WTC11 (cell line): ENCODE measurements at regions not wholly inside any gene's neighbourhood (a gene's known extent, or its start where the extent isn't known, plus 50 kb on each side); places are given as distances from the start of the nearest gene placed in this dataset.

Experiments used
- ATAC-seq: fragments of 200-7000 bp; cut with Tn5 transposase; 2 replicates; pipeline ENCODE4 v1.10.0; 2021; ENCODE audit warnings: mild to moderate bottlenecking, moderate library complexity
- CTCF ChIA-PET: fragments of 300-600 bp; sonication (Branson Sonifier 250); formaldehyde crosslinking; loops from one replicate; lab custom pipeline; 2021; ENCODE audit warnings: antibody characterized with exemption; lab: Charles Lee
- POLR2A ChIA-PET: fragments of 350-600 bp; sonication (Branson Sonifier 250); formaldehyde crosslinking; loops from one replicate; lab custom pipeline; 2021; ENCODE audit warnings: antibody characterized with exemption; lab: Charles Lee
- DNase-seq: peaks from one replicate; pipeline ENCODE4 v3.0.0; 2021; ENCODE audit warnings: low spot score
- H3K27ac Mint-ChIP-seq: 2 replicates; pipeline ENCODE4 v1.8.0; 2021; ENCODE audit warnings: mixed read lengths
- H3K27me3 Mint-ChIP-seq: 2 replicates; pipeline ENCODE4 v1.8.0; 2021; ENCODE audit warnings: low read depth, mild to moderate bottlenecking, moderate library complexity, mixed read lengths
- H3K36me3 Mint-ChIP-seq: 2 replicates; pipeline ENCODE4 v1.8.0; 2021; ENCODE audit warnings: mixed read lengths
- H3K4me1 Mint-ChIP-seq: 2 replicates; pipeline ENCODE4 v1.8.0; 2022; ENCODE audit warnings: mixed read lengths
- H3K4me3 Mint-ChIP-seq: 2 replicates; pipeline ENCODE4 v1.8.0; 2021; ENCODE audit warnings: mild to moderate bottlenecking, moderate library complexity, mixed read lengths
- H3K9me3 Mint-ChIP-seq: 2 replicates; pipeline ENCODE4 v1.8.0; 2021; ENCODE audit warnings: mixed read lengths
- ATF1 ChIP-seq: sonication (generic); formaldehyde crosslinking; IDR thresholded peaks from 2 replicates; pipeline ENCODE4 v1.8.1; 2023; ENCODE audit warnings: mild to moderate bottlenecking, moderate library complexity, missing genetic modification reagents
- ATF2 ChIP-seq: sonication (generic); formaldehyde crosslinking; IDR thresholded peaks from 2 replicates; pipeline ENCODE4 v1.8.1; 2022; ENCODE audit warnings: low read depth, missing genetic modification reagents, borderline replicate concordance
- ESRRA ChIP-seq: sonication (generic); formaldehyde crosslinking; IDR thresholded peaks from 2 replicates; pipeline ENCODE4 v1.8.1; 2022; ENCODE audit warnings: mild to moderate bottlenecking, missing genetic modification reagents, borderline replicate concordance
- HMGA2 ChIP-seq: fragments of 250-450 bp; sonication (Bioruptor Pico); IDR thresholded peaks from 2 replicates; pipeline ENCODE4 v1.4.0; 2021; ENCODE audit warnings: mild to moderate bottlenecking, moderate library complexity
- JAZF1 ChIP-seq: fragments of 250-450 bp; sonication (Bioruptor Pico); IDR thresholded peaks from 2 replicates; pipeline ENCODE4 v1.9.0; 2021; ENCODE audit warnings: moderate library complexity, mild to moderate bottlenecking, inconsistent platforms
- KAT7 ChIP-seq: sonication (generic); formaldehyde crosslinking; IDR thresholded peaks from 2 replicates; pipeline ENCODE4 v1.8.1; 2023; ENCODE audit warnings: missing genetic modification reagents, mild to moderate bottlenecking, borderline replicate concordance
- NFATC4 ChIP-seq: fragments of 250-450 bp; sonication (Bioruptor Pico); IDR thresholded peaks from 2 replicates; pipeline ENCODE4 v1.9.0; 2021; ENCODE audit warnings: mild to moderate bottlenecking
- NFE2L1 ChIP-seq: sonication (generic); formaldehyde crosslinking; IDR thresholded peaks from 2 replicates; pipeline ENCODE4 v1.8.1; 2023; ENCODE audit warnings: missing genetic modification reagents
- NFYB ChIP-seq: sonication (generic); formaldehyde crosslinking; conservative IDR thresholded peaks from 2 replicates; pipeline ENCODE4 v1.8.0; 2022; ENCODE audit warnings: low read depth, missing genetic modification reagents
- NR2C2 ChIP-seq: sonication (generic); formaldehyde crosslinking; IDR thresholded peaks from 2 replicates; pipeline ENCODE4 v1.8.0; 2022; ENCODE audit warnings: mild to moderate bottlenecking, missing genetic modification reagents
- TEAD4 ChIP-seq: sonication (generic); formaldehyde crosslinking; IDR thresholded peaks from 2 replicates; pipeline ENCODE4 v1.8.0; 2022; ENCODE audit warnings: mild to moderate bottlenecking, missing genetic modification reagents
- ZNF219 ChIP-seq: sonication (generic); formaldehyde crosslinking; IDR thresholded peaks from 2 replicates; pipeline ENCODE4 v1.8.0; 2023; ENCODE audit warnings: missing genetic modification reagents, mild to moderate bottlenecking, borderline replicate concordance
- ZNF263 ChIP-seq: sonication (generic); formaldehyde crosslinking; IDR thresholded peaks from 2 replicates; pipeline ENCODE4 v1.8.1; 2022; ENCODE audit warnings: low read depth, mild to moderate bottlenecking, moderate library complexity, missing genetic modification reagents
- ZNF317 ChIP-seq: sonication (generic); formaldehyde crosslinking; IDR thresholded peaks from 2 replicates; pipeline ENCODE4 v1.8.1; 2023; ENCODE audit warnings: low read depth, mild to moderate bottlenecking, moderate library complexity, missing genetic modification reagents, borderline replicate concordance
- ZNF396 ChIP-seq: fragments of 250-450 bp; sonication (Bioruptor Pico); IDR thresholded peaks from 2 replicates; pipeline ENCODE4 v1.8.0; 2021; ENCODE audit warnings: mild to moderate bottlenecking, moderate library complexity, borderline replicate concordance
- ZSCAN18 ChIP-seq: fragments of 250-450 bp; sonication (Bioruptor Pico); IDR thresholded peaks from 2 replicates; pipeline ENCODE4 v2.1.2; 2022; ENCODE audit warnings: mild to moderate bottlenecking, moderate library complexity
- TF ChIP-seq, protein P1 (sequence below): fragments of 250-450 bp; sonication (Bioruptor Pico); IDR thresholded peaks from 2 replicates; pipeline ENCODE4 v1.8.0; 2021; ENCODE audit warnings: mild to moderate bottlenecking
- TF ChIP-seq, protein P2 (sequence below): fragments of 250-450 bp; sonication (Bioruptor Pico); IDR thresholded peaks from 2 replicates; pipeline ENCODE4 v1.9.0; 2021; ENCODE audit warnings: mild to moderate bottlenecking
- TF ChIP-seq, protein P3 (sequence below): sonication (generic); formaldehyde crosslinking; IDR thresholded peaks from 2 replicates; pipeline ENCODE4 v1.8.0; 2022; ENCODE audit warnings: mild to moderate bottlenecking, missing genetic modification reagents
- TF ChIP-seq, protein P4 (sequence below): sonication (generic); formaldehyde crosslinking; conservative IDR thresholded peaks from 2 replicates; pipeline ENCODE4 v1.8.1; 2023; ENCODE audit warnings: mild to moderate bottlenecking, low read depth, missing genetic modification reagents, moderate library complexity

GRCh38 chr11:57126766-57127400, 54.9 kb upstream of the LRRC55 start:
- ChIA-PET POLR2A (no interaction called here), CTCF (interaction anchor here (12.5 kb wide), 1 partner anchor 123 kb away, joined by 233 read pairs; no protein-coding TSS in a partner anchor)
- Mint-ChIP-seq H3K27me3 (peaks cover 4% of the 10 kb centered on the region), H3K36me3 (no peaks in the 10 kb centered on the region), H3K4me3 (no peak overlapping the region), H3K4me1 (peaks cover 40% of the 10 kb centered on the region), H3K9me3 (no peaks in the 10 kb centered on the region), H3K27ac (no peak overlapping the region)
- no peak for DNase-seq
- TF ChIP-seq, protein P1, sequence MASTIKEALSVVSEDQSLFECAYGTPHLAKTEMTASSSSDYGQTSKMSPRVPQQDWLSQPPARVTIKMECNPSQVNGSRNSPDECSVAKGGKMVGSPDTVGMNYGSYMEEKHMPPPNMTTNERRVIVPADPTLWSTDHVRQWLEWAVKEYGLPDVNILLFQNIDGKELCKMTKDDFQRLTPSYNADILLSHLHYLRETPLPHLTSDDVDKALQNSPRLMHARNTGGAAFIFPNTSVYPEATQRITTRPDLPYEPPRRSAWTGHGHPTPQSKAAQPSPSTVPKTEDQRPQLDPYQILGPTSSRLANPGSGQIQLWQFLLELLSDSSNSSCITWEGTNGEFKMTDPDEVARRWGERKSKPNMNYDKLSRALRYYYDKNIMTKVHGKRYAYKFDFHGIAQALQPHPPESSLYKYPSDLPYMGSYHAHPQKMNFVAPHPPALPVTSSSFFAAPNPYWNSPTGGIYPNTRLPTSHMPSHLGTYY (CRISPR knock-in tag): no peak
- TF ChIP-seq ATF2 (CRISPR knock-in tag) (no peak), ATF1 (CRISPR knock-in tag) (no peak), JAZF1 (no peak), ZSCAN18 (CRISPR knock-in tag) (no peak), NFE2L1 (CRISPR knock-in tag) (no peak), ZNF317 (CRISPR knock-in tag) (no peak), TEAD4 (no peak), HMGA2 (CRISPR knock-in tag) (no peak), ZNF396 (CRISPR knock-in tag) (no peak), ZNF219 (CRISPR knock-in tag) (no peak), ESRRA (no peak), NFYB (CRISPR knock-in tag) (no peak), KAT7 (CRISPR knock-in tag) (no peak), NR2C2 (CRISPR knock-in tag) (no peak), ZNF263 (no peak), NFATC4 (CRISPR knock-in tag) (no peak)
- TF ChIP-seq, protein P2, sequence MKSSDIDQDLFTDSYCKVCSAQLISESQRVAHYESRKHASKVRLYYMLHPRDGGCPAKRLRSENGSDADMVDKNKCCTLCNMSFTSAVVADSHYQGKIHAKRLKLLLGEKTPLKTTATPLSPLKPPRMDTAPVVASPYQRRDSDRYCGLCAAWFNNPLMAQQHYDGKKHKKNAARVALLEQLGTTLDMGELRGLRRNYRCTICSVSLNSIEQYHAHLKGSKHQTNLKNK (CRISPR knock-in tag): no peak
- TF ChIP-seq, protein P3, sequence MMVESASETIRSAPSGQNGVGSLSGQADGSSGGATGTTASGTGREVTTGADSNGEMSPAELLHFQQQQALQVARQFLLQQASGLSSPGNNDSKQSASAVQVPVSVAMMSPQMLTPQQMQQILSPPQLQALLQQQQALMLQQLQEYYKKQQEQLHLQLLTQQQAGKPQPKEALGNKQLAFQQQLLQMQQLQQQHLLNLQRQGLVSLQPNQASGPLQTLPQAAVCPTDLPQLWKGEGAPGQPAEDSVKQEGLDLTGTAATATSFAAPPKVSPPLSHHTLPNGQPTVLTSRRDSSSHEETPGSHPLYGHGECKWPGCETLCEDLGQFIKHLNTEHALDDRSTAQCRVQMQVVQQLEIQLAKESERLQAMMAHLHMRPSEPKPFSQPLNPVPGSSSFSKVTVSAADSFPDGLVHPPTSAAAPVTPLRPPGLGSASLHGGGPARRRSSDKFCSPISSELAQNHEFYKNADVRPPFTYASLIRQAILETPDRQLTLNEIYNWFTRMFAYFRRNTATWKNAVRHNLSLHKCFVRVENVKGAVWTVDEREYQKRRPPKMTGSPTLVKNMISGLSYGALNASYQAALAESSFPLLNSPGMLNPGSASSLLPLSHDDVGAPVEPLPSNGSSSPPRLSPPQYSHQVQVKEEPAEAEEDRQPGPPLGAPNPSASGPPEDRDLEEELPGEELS (CRISPR knock-in tag): no peak
- TF ChIP-seq, protein P4, sequence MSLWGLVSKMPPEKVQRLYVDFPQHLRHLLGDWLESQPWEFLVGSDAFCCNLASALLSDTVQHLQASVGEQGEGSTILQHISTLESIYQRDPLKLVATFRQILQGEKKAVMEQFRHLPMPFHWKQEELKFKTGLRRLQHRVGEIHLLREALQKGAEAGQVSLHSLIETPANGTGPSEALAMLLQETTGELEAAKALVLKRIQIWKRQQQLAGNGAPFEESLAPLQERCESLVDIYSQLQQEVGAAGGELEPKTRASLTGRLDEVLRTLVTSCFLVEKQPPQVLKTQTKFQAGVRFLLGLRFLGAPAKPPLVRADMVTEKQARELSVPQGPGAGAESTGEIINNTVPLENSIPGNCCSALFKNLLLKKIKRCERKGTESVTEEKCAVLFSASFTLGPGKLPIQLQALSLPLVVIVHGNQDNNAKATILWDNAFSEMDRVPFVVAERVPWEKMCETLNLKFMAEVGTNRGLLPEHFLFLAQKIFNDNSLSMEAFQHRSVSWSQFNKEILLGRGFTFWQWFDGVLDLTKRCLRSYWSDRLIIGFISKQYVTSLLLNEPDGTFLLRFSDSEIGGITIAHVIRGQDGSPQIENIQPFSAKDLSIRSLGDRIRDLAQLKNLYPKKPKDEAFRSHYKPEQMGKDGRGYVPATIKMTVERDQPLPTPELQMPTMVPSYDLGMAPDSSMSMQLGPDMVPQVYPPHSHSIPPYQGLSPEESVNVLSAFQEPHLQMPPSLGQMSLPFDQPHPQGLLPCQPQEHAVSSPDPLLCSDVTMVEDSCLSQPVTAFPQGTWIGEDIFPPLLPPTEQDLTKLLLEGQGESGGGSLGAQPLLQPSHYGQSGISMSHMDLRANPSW: no peak
- no peak for ATAC-seq
